HL-60/S4 treated with phorbol 12-myristate 13-acetate at 8.2 ng/mL for 4 days and 3 days (cell line): ENCODE measurements at regions not wholly inside any gene's neighbourhood (a gene's known extent, or its start where the extent isn't known, plus 50 kb on each side); places are given as distances from the start of the nearest gene placed in this dataset.
"Not testable (repeated sequence)": the region's sequence is repeated elsewhere in the genome, so short reads cannot be mapped to it uniquely, and the experiment has no call there.

Source experiments
- in situ Hi-C: fragments of 300-500 bp; cut with MboI; formaldehyde crosslinking; loops from 2 replicates; pipeline ENCODE4 v1.15.0; 2022; ENCODE audit warnings: low sequenced_read_pairs

- in situ Hi-C loops, result no loop called here
Observed at GRCh38 chr1:239958063-239958462, 133.6 kb upstream of the FMN2 start.

GRCh38 chr1:239960366-239960765 lies 131.3 kb upstream of the FMN2 start:
- in situ Hi-C loops, result no loop called here

GRCh38 chr1:239963856-239964255 lies 127.8 kb upstream of the FMN2 start:
- in situ Hi-C loops, result no loop called here

DNA sequence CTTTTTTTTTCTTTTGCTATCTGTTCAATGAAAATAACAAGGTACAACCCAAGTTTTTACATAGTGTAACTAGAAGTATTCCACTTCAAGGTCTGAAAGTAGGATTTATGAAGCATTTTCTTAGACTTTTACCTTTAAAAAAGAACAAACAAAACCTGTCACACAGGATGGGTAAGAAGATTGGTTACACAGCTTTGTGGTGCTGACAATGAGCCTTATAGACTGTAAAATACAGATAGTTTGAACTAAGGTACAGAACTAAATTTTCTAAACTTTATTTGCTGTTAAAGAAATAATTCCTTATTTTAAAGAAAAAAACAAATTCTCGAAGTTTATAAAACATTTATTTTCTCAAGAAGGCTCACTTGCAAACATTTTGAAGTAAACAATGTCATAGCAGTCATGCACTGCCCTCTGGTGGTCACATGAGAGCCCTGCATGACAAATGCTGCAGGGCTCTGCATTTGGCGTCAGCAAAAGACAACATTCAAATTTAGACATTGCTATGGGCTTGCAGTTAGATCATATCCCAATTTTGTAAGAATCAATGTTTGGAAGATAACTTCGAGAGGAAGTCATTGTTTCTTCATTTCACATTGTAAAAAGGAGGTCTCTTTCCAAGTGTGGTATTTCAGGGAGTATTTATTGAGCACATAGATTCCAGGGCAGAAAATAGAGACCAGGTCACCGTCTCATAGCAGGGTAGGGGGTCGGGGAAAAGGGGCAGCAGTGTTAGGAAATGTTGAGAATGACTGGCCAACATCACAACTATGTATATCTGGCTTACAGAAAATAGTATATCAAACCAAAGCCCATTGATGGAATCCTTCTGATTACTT lies 115.3 kb upstream of the FMN2 start:
- in situ Hi-C loops, result no loop called here

- in situ Hi-C loops, result no loop called here
Observed at GRCh38 chr1:239977416-239977815, 114.3 kb upstream of the FMN2 start.

DNA sequence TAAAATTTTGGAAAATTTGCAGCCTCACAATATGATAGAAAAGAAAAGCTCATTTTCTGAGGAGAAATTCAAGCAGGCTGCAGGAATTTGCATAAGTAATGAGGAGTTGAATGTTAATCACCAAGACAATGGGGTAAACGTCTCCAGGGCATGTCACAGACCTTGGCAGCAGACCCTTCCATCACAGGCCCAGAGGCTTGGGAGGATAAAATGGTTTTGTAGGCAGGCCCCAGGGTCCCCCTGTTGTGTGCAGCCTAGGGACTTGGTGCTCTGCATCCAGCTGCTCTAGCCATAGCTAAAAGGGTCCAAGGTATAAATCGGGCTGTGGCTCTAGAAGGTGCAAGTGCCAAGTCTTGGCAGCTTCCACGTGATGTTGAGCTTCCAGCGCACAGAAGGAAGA lies 112.2 kb upstream of the FMN2 start:
- in situ Hi-C loops, result no loop called here

- in situ Hi-C loops, result no loop called here
Observed at GRCh38 chr1:239982762-239983161, 108.9 kb upstream of the FMN2 start.

GRCh38 chr1:239985044-239985443 lies 106.6 kb upstream of the FMN2 start:
- in situ Hi-C loops, result no loop called here

- in situ Hi-C loops, result no loop called here
Observed at GRCh38 chr1:239987103-239987745, 104.5 kb upstream of the FMN2 start.

DNA sequence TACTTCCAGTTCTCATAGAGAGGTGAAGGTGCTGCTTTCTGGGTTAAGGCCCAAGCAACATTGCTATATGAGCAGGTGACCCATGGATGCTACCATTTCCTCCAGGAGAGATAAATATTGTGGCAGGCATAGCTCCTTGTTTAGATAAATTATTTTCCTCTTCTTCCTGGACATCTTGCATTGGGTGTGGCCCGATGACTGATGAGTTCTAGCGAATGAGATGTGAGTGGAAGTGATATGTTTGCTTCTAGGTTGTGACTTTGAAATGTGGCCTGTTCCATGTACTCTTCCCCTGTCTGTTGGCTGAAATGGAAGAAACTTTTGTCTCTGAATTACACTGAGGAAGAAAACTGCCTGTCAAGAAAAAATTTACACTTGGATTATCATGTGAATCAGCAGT lies 101.7 kb upstream of the FMN2 start:
- in situ Hi-C loops, result no loop called here

DNA sequence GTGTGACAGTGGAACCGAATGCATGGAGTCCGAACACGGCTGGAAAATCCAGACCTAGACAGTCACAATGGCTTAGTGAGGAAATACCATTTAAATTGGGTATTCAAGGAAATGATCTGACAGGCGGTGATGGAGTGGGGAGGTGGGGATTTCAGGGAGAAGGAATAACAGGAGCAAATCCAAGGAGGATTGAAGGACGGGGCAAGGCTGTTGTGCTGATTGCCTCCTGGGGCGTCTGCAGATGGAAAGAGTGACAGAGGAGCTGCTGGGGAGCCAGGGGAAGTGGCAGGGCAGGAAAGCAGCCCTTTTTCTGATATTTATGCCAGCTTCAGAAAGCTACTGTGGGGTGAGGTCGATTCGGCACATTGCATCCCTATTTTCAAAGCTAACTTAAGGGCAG lies 99.1 kb upstream of the FMN2 start:
- in situ Hi-C loops, result not testable (repeated sequence)

DNA sequence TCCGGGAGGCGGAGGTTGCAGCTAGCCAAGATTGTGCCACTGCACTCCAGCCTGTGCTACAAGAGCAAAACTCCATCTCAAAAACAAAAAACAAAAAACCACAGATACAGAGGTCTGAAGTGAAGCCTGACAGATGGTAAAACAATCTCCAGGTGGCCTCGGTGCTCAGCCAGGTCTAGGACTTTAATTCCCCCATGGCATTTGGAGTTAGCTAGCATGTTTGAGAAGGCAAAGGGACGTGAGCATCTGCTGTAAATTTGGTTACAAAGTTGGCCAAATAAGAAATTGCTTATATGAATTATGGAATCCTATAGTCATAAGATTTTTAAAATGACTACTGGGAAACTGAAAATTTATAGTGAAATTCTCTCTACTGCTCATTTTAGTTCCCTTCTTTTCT lies 98.3 kb upstream of the FMN2 start:
- in situ Hi-C loops, result no loop called here

GRCh38 chr1:239995281-239995680 lies 96.4 kb upstream of the FMN2 start:
- in situ Hi-C loops, result no loop called here

DNA sequence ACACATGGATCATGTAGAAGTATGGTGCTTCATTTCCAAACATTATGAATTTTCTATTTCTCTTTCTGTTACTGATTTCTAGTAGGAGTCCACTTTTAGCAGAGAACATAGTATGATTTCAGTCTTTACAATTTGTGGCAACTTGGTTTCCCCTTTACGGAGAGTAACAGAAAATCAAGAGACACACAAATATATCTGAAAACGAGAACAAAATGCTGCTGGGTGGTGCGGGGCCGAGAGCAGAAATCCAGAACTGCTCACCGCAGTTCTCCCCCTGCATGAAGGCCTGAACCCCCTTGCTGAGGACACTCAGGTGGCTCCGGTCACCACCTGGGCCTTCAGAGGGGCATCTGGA lies 94.5 kb upstream of the FMN2 start:
- in situ Hi-C loops, result no loop called here

DNA sequence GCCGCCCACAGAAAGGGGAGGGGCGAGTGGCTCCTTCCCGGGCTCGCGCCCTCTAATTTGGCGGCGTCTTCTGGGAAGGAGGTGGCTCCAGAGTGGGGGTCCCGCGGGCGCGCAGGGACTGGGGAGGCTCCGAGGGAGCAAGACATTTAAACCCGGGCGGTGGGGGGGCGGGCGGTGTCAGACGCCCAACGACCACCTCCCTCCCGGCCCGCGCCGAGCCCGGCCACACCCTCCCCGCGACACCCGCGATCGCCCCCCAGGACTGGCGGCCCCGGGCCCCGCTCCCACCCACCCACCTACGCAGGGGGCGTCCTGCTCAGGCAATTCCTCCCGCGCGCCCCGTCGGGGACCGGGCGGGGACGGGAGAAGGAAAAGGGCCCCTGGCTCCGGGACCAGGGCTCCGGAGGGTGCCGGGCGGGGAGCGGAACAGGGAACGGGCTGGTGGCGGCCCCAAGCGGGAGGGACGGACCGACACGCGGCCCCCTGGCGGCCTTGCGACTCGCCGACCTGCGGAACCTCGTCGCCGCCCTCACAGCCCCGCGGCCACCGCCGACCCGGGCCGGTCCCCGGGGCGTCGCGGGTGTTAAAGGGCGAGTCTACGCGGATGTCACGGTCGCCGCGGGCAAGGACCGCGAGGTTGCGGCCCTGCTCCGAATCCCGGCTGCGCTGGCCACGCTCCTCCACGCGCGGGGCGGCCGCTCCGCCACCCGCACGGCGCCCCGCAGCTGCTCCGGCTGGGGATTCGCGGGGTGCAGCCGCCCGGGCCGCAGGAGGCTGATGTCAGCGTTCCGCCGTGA lies 94.0 kb upstream of the FMN2 start:
- in situ Hi-C loops, result no loop called here

- in situ Hi-C loops, result no loop called here
Observed at GRCh38 chr1:239998312-239998649, 93.4 kb upstream of the FMN2 start.

- in situ Hi-C loops, result no loop called here
Observed at GRCh38 chr1:239999170-239999569, 92.5 kb upstream of the FMN2 start.

DNA sequence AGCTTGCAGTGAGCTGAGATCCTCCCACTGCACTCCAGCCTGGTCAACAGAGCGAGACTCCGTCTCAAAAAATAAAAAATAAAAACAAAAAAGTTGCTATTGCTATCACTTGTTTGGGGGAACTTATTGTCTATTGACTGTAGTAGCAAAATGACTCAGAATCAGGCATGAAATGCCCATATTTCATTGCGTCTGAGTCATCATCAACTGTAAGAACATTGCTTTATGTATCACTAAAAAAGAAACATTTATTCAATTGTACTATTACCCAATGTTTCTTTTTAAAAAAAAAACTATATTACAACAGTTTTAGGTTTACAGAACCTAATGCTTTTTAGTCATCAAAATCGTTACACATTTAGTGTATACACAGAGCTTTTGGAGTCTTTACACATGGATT lies 91.0 kb upstream of the FMN2 start:
- in situ Hi-C loops, result no loop called here

GRCh38 chr1:240001177-240001740 lies 90.4 kb upstream of the FMN2 start:
- in situ Hi-C loops, result no loop called here

GRCh38 chr1:240004086-240004749 lies 87.5 kb upstream of the FMN2 start:
- in situ Hi-C loops, result no loop called here

- in situ Hi-C loops, result no loop called here
Observed at GRCh38 chr1:240005997-240006650, 85.6 kb upstream of the FMN2 start.
